ENCODE measurements at regions not wholly inside any gene's neighbourhood (a gene's known extent, or its start where the extent isn't known, plus 50 kb on each side); places are given as distances from the start of the nearest gene placed in this dataset.

DNA sequence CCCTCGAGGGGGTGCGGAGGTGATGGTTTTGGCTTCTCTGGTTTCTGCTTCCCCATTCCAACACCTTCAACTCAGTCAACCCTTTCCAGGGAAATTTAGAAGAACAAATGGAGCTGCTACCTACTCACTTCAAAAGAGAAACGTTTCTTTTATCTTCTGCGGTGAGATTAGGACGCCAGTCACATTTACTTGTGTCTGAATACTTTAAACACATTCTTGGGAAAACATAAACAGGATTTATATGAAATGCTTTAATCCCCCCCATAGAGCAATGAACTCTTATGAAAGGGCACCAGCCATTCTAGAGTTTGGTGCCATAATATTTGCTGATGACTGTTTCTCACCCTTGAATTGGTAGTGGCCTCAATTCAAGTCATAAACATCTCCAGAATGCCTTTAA is 253.2 kb upstream of the APCDD1 start:
- no peak for TF ChIP-seq JUND (IDR thresholded peaks at IDR 0.05; ENCODE audit: low read depth)
- in situ Hi-C loops (cut with HindIII; ENCODE audit: low pct_unique_long_range_greater_than_20kb, low sequenced_read_pairs), result no loop called here
- DNase-seq (ENCODE audit: low read depth in 1 of 2, low spot score in 1 of 2), result no peak

DNA sequence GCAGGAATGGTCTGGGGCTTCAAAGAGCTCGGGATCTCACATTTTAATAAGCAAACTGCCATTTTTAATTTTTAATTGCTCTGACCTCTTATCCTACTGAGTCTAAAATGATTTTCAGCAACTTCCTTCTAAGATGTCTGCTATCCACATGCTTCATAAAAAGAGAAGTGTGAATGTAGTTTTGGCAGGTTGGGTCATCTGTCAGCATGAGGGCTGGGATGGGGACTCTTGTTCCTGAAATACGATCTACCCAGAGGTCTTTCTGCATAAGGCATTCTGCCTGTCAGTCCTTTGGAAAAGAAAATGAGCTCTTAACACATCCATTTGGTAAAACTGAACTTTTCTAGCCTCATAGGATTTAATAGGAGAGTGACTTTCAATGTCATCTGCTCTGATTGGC is 252.8 kb upstream of the APCDD1 start:
- no peak for TF ChIP-seq JUND (IDR thresholded peaks at IDR 0.05; ENCODE audit: low read depth)
- no peak for DNase-seq (ENCODE audit: low read depth in 1 of 2, low spot score in 1 of 2)
- in situ Hi-C loops (cut with HindIII; ENCODE audit: low pct_unique_long_range_greater_than_20kb, low sequenced_read_pairs), result no loop called here

DNA sequence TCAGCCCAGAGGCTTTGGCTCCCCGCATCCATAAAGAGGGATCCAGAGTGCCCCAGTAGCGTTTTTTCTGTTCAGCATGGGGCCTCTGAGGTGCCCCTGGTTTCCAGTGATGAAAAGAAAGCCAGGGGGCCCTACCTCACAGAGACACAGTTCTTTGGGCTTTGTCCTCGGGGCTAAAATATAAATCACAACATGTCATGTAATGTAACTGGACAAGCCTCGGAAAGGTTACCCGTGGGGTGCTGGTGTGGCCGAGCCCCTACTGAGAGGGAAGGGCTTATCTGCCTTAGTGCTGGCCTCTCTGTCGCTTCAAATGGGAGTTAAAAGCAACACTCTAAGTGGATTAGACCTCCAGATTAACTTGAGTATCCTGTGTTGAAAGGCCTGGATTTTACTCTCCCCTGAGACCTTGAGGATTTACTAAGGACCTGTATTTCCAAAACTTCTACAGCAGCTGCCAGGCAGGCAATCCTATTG is 251.6 kb upstream of the APCDD1 start:
- no peak for DNase-seq (ENCODE audit: low read depth in 1 of 2, low spot score in 1 of 2)
- in situ Hi-C loops (cut with HindIII; ENCODE audit: low pct_unique_long_range_greater_than_20kb, low sequenced_read_pairs), result no loop called here
- no peak for TF ChIP-seq JUND (IDR thresholded peaks at IDR 0.05; ENCODE audit: low read depth)

DNA sequence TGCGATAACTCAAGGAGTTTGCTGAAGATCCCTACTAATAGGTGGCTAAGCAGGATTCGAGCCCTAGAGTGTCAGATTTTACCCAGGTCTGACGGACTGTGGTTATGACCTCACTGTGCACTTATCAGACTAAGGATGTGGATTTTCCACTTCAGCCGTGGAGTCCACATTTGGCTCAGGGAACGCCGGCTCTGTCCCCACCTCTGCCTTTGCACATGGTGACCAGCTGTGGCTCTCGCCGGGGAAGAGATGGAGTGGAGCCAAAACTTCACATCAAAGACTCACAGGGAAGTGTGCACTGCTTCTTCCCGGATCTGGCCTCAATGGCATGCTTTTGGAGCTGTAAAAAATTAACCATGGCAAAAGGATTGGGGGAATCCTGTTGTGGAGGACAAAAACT is 249.3 kb upstream of the APCDD1 start:
- TF ChIP-seq JUND (IDR thresholded peaks at IDR 0.05; ENCODE audit: low read depth), result no peak
- no peak for DNase-seq (ENCODE audit: low read depth in 1 of 2, low spot score in 1 of 2)
- in situ Hi-C loops (cut with HindIII; ENCODE audit: low pct_unique_long_range_greater_than_20kb, low sequenced_read_pairs), result no loop called here

DNA sequence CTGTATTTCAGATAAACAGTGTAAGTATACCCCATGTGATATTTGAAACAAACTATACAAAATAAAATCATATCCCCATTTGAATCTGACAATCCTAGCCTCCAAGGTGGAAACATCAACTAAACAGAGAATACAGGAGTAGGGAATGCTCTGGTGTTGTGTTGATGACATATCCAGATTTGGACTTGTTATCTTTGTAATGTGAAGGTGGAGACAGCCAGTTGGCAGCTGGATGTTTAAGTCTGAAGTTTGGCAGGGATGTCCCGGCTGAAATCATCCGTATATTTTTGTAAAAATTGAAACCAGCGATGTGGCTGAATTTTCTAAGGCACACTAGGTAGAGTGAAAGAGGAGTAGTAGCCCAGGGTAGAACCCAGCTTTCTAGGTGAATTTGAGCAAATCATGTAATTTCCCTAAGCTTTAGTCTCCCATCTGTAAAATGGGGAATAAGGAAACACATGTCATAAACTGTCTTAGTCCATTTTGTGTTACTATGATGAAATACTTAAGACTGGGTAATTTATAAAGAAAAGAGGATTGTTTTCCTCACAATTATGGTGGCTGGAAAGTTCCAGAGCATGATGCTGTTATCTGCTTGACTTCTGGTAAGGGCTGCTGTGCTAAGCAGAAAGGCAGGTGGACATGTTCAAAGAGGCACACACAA is 246.6 kb upstream of the APCDD1 start:
- no peak for DNase-seq (ENCODE audit: low read depth in 1 of 2, low spot score in 1 of 2)
- no peak for TF ChIP-seq JUND (IDR thresholded peaks at IDR 0.05; ENCODE audit: low read depth)
- in situ Hi-C loops (cut with HindIII; ENCODE audit: low pct_unique_long_range_greater_than_20kb, low sequenced_read_pairs), result no loop called here

DNA sequence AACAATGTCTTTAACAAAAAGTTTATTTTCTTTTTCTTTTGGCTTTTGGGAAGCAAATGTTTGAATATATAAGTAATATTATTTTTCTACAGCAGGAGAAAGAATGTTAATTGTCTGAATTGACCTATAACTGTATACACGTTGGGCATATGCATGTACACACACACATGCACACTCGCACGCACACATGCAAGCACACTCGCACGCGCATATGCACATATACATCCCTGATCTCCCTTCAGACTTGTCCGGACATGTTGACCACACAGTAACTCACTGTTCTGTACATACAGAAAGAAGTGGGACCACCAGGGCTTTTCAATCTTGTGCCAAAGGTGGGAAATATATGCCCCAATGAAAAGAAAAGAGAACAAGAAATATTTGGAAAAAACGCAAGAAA is 245.1 kb upstream of the APCDD1 start:
- in situ Hi-C loops (cut with HindIII; ENCODE audit: low pct_unique_long_range_greater_than_20kb, low sequenced_read_pairs), result no loop called here
- no peak for TF ChIP-seq JUND (IDR thresholded peaks at IDR 0.05; ENCODE audit: low read depth)
- no peak for DNase-seq (ENCODE audit: low read depth in 1 of 2, low spot score in 1 of 2)

DNA sequence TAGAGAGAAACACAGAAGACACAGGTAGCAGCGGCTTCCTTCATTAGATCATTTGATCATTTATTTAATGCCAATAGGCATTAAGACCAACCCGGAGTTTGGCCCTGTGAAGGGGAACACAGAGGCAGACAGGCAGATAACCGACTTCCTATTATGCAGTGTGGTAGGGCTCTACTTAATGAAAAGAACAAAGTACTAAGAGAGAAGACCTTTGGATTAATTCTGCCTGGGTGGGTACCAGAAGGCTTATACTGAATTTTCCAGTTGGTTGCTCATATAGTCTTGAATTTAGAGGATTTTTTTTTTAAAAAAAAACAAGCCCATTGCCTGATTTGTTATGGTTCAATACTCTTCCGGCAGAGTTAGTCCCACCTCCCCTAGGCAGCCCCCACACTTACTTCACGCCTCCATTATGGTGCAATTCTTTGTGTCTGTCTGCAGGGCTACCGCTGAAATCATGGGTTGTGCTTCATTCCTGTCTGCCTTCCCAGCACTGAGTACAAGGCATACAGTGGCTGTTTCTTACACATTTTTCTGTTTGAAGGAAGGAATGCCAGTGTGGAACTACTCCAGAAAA is 244.3 kb upstream of the APCDD1 start:
- in situ Hi-C loops (cut with HindIII; ENCODE audit: low pct_unique_long_range_greater_than_20kb, low sequenced_read_pairs), result no loop called here
- no peak for DNase-seq (ENCODE audit: low read depth in 1 of 2, low spot score in 1 of 2)
- no peak for TF ChIP-seq JUND (IDR thresholded peaks at IDR 0.05; ENCODE audit: low read depth)

DNA sequence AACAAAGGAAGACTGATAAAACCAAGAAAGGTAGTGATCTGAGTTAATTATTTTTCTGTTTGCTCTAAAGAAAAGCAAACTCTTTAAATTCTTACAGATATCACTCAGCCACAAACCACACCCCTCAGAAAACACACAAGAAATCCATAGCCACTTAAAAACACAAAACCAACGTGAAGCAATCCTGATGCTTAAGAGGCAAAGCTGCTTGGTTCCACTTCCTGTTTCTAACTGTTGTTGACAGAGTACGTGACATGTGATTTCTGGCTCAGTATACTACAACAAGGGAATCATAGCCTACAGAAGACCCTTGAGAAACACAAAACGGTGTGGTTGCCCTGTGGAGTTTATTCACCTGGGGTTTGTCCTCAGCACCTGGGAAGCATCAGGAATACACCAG is 240.9 kb upstream of the APCDD1 start:
- in situ Hi-C loops (cut with HindIII; ENCODE audit: low pct_unique_long_range_greater_than_20kb, low sequenced_read_pairs), result no loop called here
- DNase-seq (ENCODE audit: low read depth in 1 of 2, low spot score in 1 of 2), result no peak
- no peak for TF ChIP-seq JUND (IDR thresholded peaks at IDR 0.05; ENCODE audit: low read depth)

DNA sequence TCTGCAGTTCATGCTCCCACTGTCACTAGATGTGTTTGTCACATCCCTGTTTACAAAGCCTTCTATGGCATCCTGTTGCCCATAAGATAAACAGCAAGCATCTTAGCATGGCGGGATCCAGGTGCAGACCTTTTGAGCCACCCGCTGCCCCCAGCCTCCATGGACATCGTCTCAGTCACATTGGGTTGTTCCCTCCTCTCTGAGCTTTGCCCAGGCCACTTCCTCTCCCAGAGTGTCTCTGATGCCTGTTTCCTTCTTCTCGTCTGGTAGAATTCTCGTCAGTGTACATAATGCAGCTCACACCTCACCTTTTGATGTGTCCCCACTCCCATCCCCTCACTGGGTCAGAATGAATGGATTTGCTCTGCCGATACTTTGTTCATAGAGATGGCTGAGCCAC is 239.0 kb upstream of the APCDD1 start:
- in situ Hi-C loops (cut with HindIII; ENCODE audit: low pct_unique_long_range_greater_than_20kb, low sequenced_read_pairs), result no loop called here
- no peak for TF ChIP-seq JUND (IDR thresholded peaks at IDR 0.05; ENCODE audit: low read depth)
- no peak for DNase-seq (ENCODE audit: low read depth in 1 of 2, low spot score in 1 of 2)

DNA sequence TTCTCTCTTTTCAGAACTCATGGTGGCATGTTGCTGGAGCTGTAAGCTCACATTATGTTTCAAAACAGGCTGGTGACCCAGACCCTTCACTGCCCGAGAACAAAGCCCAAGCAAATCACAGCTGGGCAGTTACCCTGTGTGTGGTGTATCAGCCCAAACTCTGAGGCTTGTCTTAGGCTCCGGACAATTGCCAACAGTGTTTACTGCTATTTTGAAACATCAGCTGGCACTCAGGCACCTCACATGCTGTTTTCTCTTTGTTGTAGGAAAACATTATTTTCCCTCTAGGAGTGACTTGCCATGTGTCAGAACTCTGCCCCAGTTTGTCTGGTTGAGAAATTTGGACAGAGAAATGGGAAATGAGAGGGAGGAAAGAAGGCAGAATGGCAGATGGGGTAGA is 237.6 kb upstream of the APCDD1 start:
- in situ Hi-C loops (cut with HindIII; ENCODE audit: low pct_unique_long_range_greater_than_20kb, low sequenced_read_pairs), result no loop called here
- no peak for TF ChIP-seq JUND (IDR thresholded peaks at IDR 0.05; ENCODE audit: low read depth)
- DNase-seq (ENCODE audit: low read depth in 1 of 2, low spot score in 1 of 2), result no peak

DNA sequence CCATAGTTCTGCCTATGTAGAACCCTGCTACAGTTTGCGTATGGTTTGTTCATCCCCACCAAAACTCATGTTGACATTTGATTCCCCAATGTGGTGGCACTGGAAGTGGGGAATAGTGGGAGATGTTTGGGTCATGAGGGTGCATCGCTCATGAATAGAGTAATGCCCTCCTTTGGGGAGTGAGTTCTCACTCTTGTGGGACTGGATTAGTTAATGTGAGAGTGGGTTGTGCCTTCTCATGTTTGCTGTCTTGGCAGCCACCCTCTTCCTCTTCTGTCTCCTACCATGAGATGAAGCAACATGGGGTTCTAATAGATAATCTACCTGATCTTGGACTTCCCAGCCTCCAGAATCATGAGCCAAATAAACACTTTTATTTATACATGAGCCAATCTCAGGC is 237.2 kb upstream of the APCDD1 start:
- in situ Hi-C loops (cut with HindIII; ENCODE audit: low pct_unique_long_range_greater_than_20kb, low sequenced_read_pairs), result no loop called here
- no peak for TF ChIP-seq JUND (IDR thresholded peaks at IDR 0.05; ENCODE audit: low read depth)
- DNase-seq (ENCODE audit: low read depth in 1 of 2, low spot score in 1 of 2), result no peak

DNA sequence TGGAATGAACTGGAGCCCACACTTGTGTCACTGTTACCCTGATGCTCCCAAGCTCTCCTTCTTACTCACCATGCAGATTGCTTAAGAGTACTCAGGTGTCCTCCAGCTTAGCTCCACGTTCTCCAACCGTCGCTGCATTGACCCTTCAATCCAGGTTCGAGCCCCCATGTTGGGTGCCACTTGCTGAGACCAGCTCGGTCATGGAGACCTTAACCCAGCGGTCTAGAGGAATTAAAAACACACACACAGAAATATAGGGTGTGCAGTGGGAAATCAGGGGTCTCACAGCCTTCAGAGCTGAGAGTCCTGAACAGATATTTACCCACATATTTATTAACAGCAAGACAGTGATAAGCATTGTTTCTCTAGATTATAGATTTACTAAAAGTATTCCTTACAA is 229.1 kb upstream of the APCDD1 start:
- DNase-seq (ENCODE audit: low read depth in 1 of 2, low spot score in 1 of 2), result no peak
- TF ChIP-seq JUND (IDR thresholded peaks at IDR 0.05; ENCODE audit: low read depth), result no peak
- in situ Hi-C loops (cut with HindIII; ENCODE audit: low pct_unique_long_range_greater_than_20kb, low sequenced_read_pairs), result no loop called here

DNA sequence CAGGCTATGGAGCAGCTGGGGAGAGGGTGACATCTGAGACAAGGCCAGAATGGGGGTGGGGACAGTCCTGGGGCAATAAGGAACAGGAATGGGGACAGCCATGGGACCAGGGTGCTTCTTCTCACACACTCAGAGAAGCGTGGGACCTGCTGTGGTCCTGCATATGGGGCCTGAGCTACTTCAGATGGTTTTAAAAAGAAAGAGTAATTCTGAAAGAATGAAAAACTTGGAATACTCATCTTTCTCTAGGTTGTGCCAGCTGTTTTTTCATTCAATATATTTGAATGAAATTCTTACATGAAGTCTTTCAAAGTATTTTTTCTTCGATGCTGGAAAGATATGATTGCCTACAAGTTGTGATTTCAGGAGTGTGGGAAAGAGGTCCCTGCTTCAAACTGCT is 227.5 kb upstream of the APCDD1 start:
- DNase-seq (ENCODE audit: low read depth in 1 of 2, low spot score in 1 of 2), result no peak
- in situ Hi-C loops (cut with HindIII; ENCODE audit: low pct_unique_long_range_greater_than_20kb, low sequenced_read_pairs), result no loop called here
- TF ChIP-seq JUND (IDR thresholded peaks at IDR 0.05; ENCODE audit: low read depth), result no peak

DNA sequence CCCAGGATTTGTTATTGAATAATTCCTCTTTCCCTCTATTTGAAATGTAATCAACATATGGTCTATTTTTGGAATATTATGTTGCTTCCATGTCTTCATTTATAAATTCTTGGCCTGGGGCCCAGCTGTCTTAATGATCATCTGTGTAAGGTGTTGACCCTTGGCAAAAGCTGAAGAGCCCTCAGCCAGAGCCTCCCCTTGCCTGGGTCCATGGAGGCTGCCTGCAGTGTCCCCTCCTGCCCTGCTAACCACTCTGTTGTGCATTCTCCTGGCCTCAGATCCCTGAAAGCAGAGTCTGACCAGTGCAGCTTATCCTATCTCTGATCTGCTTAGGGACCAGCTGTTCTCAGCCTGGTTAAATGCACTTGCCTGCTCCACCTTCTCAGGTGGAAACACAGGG is 226.1 kb upstream of the APCDD1 start:
- TF ChIP-seq JUND (IDR thresholded peaks at IDR 0.05; ENCODE audit: low read depth), result no peak
- DNase-seq (ENCODE audit: low read depth in 1 of 2, low spot score in 1 of 2), result no peak
- in situ Hi-C loops (cut with HindIII; ENCODE audit: low pct_unique_long_range_greater_than_20kb, low sequenced_read_pairs), result no loop called here

Measured in T47D (cell line).